IMR-90 (cell line): ENCODE measurements at regions not wholly inside any gene's neighbourhood (a gene's known extent, or its start where the extent isn't known, plus 50 kb on each side); places are given as distances from the start of the nearest gene placed in this dataset.
"Not testable (repeated sequence)": the region's sequence is repeated elsewhere in the genome, so short reads cannot be mapped to it uniquely, and the experiment has no call there.

Source experiments
- ATAC-seq: fragments of 200-7000 bp; cut with Tn5 transposase; 2 replicates; pipeline ENCODE4 v1.9.1; 2020; ENCODE audit warnings: low read depth, mild to moderate bottlenecking, moderate library complexity
- BruUV-seq: library from RNA; stranded (reverse); fragments of 400-500 nt; replicated peaks from 2 replicates; lab custom pipeline; 2021; lab: Mats Ljungman, UMichigan
- CTCF ChIA-PET: fragments of 300-600 bp; formaldehyde crosslinking; extraction: SDS; loops from one replicate; lab custom pipeline; 2021; ENCODE audit warnings: antibody characterized with exemption; lab: Yijun Ruan, JAX
- POLR2A ChIA-PET: fragments of 300-600 bp; sonication (Branson Sonifier 250); formaldehyde crosslinking; loops from one replicate; lab custom pipeline; 2022; ENCODE audit warnings: antibody characterized with exemption; ENCODE audit not compliant: unreplicated experiment; lab: Charles Lee
- DNase-seq: peaks from one replicate; pipeline ENCODE4 v3.0.0; 2013
- H2AFZ ChIP-seq: replicated peaks from 2 replicates; pipeline ENCODE3; 2013; ENCODE audit warnings: low read length, mild to moderate bottlenecking; ENCODE audit not compliant: poor library complexity
- H2AK5ac ChIP-seq: 2 replicates; pipeline ENCODE4 v1.6.1; 2013; ENCODE audit warnings: low read depth, low read length, inconsistent platforms
- H2AK9ac ChIP-seq: replicated peaks from 2 replicates; pipeline ENCODE3; 2013; ENCODE audit warnings: mild to moderate bottlenecking, low read depth, low read length, moderate library complexity; ENCODE audit not compliant: poor library complexity
- H2BK120ac ChIP-seq: 2 replicates; pipeline ENCODE4 v1.6.1; 2013; ENCODE audit warnings: low read depth, low read length, inconsistent platforms
- H2BK15ac ChIP-seq: 3 replicates; pipeline ENCODE4 v1.6.1; 2013; ENCODE audit warnings: low read depth, low read length, inconsistent platforms
- H2BK20ac ChIP-seq: 2 replicates; pipeline ENCODE4 v1.6.1; 2013; ENCODE audit warnings: low read depth, mild to moderate bottlenecking, inconsistent platforms, low read length, moderate library complexity
- H2BK5ac ChIP-seq: 2 replicates; pipeline ENCODE4 v1.6.1; 2013; ENCODE audit warnings: mild to moderate bottlenecking, low read depth, low read length, inconsistent platforms; ENCODE audit not compliant: poor library complexity, severe bottlenecking
- H3K14ac ChIP-seq: replicated peaks from 2 replicates; pipeline ENCODE4 v1.6.1; 2013; ENCODE audit warnings: low read depth, low read length, inconsistent platforms
- H3K18ac ChIP-seq: 2 replicates; pipeline ENCODE4 v1.6.1; 2013; ENCODE audit warnings: low read depth, low read length, control low read depth
- H3K23ac ChIP-seq: 2 replicates; pipeline ENCODE4 v1.6.1; 2013; ENCODE audit warnings: low read depth, low read length, inconsistent platforms
- H3K27ac ChIP-seq: 2 replicates; pipeline ENCODE4 v1.5.1; 2013; ENCODE audit warnings: mild to moderate bottlenecking, control low read depth, low read length; ENCODE audit not compliant: insufficient read depth
- H3K27me3 ChIP-seq: 2 replicates; pipeline ENCODE4 v1.6.1; 2013; ENCODE audit warnings: low read length; ENCODE audit not compliant: control insufficient read depth, insufficient read depth
- H3K36me3 ChIP-seq: 2 replicates; pipeline ENCODE4 v1.6.1; 2013; ENCODE audit warnings: low read length, mixed read lengths; ENCODE audit not compliant: control insufficient read depth, insufficient read depth
- H3K4ac ChIP-seq: 2 replicates; pipeline ENCODE4 v1.6.1; 2013; ENCODE audit warnings: low read depth, low read length, inconsistent platforms
- H3K4me1 ChIP-seq: 2 replicates; pipeline ENCODE4 v1.6.1; 2013; ENCODE audit warnings: low read length, mixed read lengths; ENCODE audit not compliant: control insufficient read depth, insufficient read depth
- H3K4me2 ChIP-seq: 2 replicates; pipeline ENCODE4 v1.6.1; 2013; ENCODE audit warnings: low read depth, mild to moderate bottlenecking, control low read depth, low read length, moderate library complexity
- H3K4me3 ChIP-seq: 2 replicates; pipeline ENCODE4 v1.5.1; 2013; ENCODE audit warnings: low read depth, mild to moderate bottlenecking, control low read depth, low read length, moderate library complexity; ENCODE audit not compliant: insufficient read depth
- H3K56ac ChIP-seq: 2 replicates; pipeline ENCODE4 v1.6.1; 2013; ENCODE audit warnings: low read length, inconsistent platforms; ENCODE audit not compliant: insufficient read depth; ENCODE audit errors: extremely low read depth
- H3K79me1 ChIP-seq, 2 experiments: 2 replicates each; pipeline ENCODE4 v1.6.1; 2013; ENCODE audit warnings: low read length in 2 of 2, inconsistent platforms in 1 of 2, low read depth in 1 of 2
- H3K9ac ChIP-seq: 2 replicates; pipeline ENCODE4 v1.6.1; 2013; ENCODE audit warnings: low read depth, low read length, control low read depth
- H3K9me1 ChIP-seq: 2 replicates; pipeline ENCODE4 v1.6.1; 2013; ENCODE audit warnings: low read length, inconsistent platforms; ENCODE audit not compliant: insufficient read depth
- H3K9me3 ChIP-seq: 2 replicates; pipeline ENCODE4 v1.6.1; 2013; ENCODE audit warnings: low read length; ENCODE audit not compliant: control insufficient read depth, insufficient read depth
- H4K20me1 ChIP-seq: 2 replicates; pipeline ENCODE4 v1.6.1; 2013; ENCODE audit warnings: low read length, inconsistent platforms; ENCODE audit not compliant: insufficient read depth
- H4K5ac ChIP-seq: 2 replicates; pipeline ENCODE4 v1.6.1; 2013; ENCODE audit warnings: mild to moderate bottlenecking, low read depth, low read length, control low read depth
- H4K8ac ChIP-seq, 2 experiments: 2 replicates each; pipeline ENCODE4 v1.6.1; 2013; ENCODE audit warnings: low read depth in 2 of 2, low read length in 2 of 2, control low read depth in 1 of 2, inconsistent platforms in 1 of 2
- H4K91ac ChIP-seq: 2 replicates; pipeline ENCODE4 v1.6.1; 2013; ENCODE audit warnings: low read depth, low read length, inconsistent platforms; ENCODE audit not compliant: insufficient read depth
- WGBS, 2 experiments: methylation state at CpG; one replicate each; pipeline versions ENCODE4 v1.1.5 to v1.1.7; 2013; ENCODE audit warnings: missing lambda C conversion rate in 2 of 2; ENCODE audit not compliant: insufficient read length in 1 of 2; ENCODE audit errors: extremely low coverage in 2 of 2; 5-methylcytosine and 5-hydroxymethylcytosine counted together
- dilution Hi-C: fragments of 300-500 bp; cut with HindIII; formaldehyde crosslinking; loops from one replicate; pipeline ENCODE4 v1.14.3; 2018; ENCODE audit warnings: low sequenced_read_pairs; ENCODE audit not compliant: unreplicated experiment
- in situ Hi-C: fragments of 300-500 bp; cut with MboI; formaldehyde crosslinking; loops from 3 replicates; pipeline ENCODE4 v1.14.3; 2019; ENCODE audit warnings: low sequenced_read_pairs, inconsistent platforms, mixed read lengths
- intact Hi-C: fragments of 100-400 bp; cut with micrococcal nuclease; formaldehyde crosslinking; loops from 2 replicates; pipeline ENCODE4 v1.10.0; 2022

- H4K91ac ChIP-seq, H3K36me3 ChIP-seq, H3K56ac ChIP-seq, H4K8ac ChIP-seq, CTCF ChIA-PET, H3K9ac ChIP-seq, H2AFZ ChIP-seq, H3K14ac ChIP-seq, H3K79me1 ChIP-seq, H3K4ac ChIP-seq, H3K4me1 ChIP-seq, H3K23ac ChIP-seq, H4K5ac ChIP-seq, in situ Hi-C loops, H3K4me3 ChIP-seq, dilution Hi-C loops, H4K20me1 ChIP-seq, H2BK5ac ChIP-seq, H2BK120ac ChIP-seq, H2AK5ac ChIP-seq, ATAC-seq, BruUV-seq, POLR2A ChIA-PET, H3K27me3 ChIP-seq, intact Hi-C loops, H3K9me1 ChIP-seq, DNase-seq, H2BK20ac ChIP-seq, H3K27ac ChIP-seq, H3K4me2 ChIP-seq, H3K9me3 ChIP-seq, H2BK15ac ChIP-seq, H3K18ac ChIP-seq, H2AK9ac ChIP-seq: not testable (repeated sequence)
- WGBS, 2 experiments = 32% methylated on average over 4 of the region's 17 CpGs; no CpG with 5 or more reads in 1 of the 2 experiments
Measured at GRCh38 chr22:22734395-22735272, 90.2 kb downstream of the GGTLC2 start.

DNA sequence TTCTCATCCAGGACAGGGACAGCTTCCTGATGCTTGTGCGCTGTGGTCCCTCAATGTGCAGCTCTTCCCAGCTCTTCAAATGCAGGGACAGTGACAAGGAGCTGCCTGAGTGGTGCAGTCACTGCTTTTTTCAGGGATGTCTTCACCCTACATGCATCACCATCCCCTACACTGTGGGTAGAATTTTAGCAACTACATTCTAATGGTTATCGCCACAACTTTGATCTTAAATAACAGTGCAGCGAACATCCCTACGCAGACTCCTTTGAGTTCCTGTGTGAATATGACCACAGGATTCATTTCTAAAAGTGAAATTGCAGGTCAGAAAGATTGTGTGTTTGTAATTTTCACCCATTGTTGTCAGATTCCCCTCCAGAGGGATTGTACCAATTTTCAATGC lies 90.9 kb downstream of the GGTLC2 start:
- H3K4me3 ChIP-seq, H2BK120ac ChIP-seq, dilution Hi-C loops, H2AFZ ChIP-seq, ATAC-seq, BruUV-seq, H3K9me1 ChIP-seq, H2BK5ac ChIP-seq, H3K4me2 ChIP-seq, H2BK20ac ChIP-seq, H3K14ac ChIP-seq, CTCF ChIA-PET, DNase-seq, H4K8ac ChIP-seq, H2AK5ac ChIP-seq, H2AK9ac ChIP-seq, H3K36me3 ChIP-seq, POLR2A ChIA-PET, H3K27me3 ChIP-seq, H4K5ac ChIP-seq, H3K79me1 ChIP-seq, H3K27ac ChIP-seq, H4K91ac ChIP-seq, H4K20me1 ChIP-seq, H3K9ac ChIP-seq, H3K9me3 ChIP-seq, H3K4me1 ChIP-seq, H2BK15ac ChIP-seq, H3K4ac ChIP-seq, H3K18ac ChIP-seq, intact Hi-C loops, H3K56ac ChIP-seq, H3K23ac ChIP-seq, in situ Hi-C loops: not testable (repeated sequence)
- 100% methylated on average over 1 of the region's 4 CpGs; no CpG with 5 or more reads in 1 of the 2 experiments for WGBS, 2 experiments
